IPS-NIHi11 (cell line): ENCODE measurements at regions not wholly inside any gene's neighbourhood (a gene's known extent, or its start where the extent isn't known, plus 50 kb on each side); places are given as distances from the start of the nearest gene placed in this dataset.
A peak's percentile ranks its signal among the peaks of the same experiment; 100 is the strongest.

ENCODE experiments used
- DNase-seq: peaks from one replicate; pipeline ENCODE4 v3.0.0; 2012; ENCODE audit warnings: mixed read lengths, low spot score

GRCh38 chr10:123496375-123496774 is 169.8 kb upstream of the GPR26 start:
- no peak for DNase-seq

GRCh38 chr10:123496996-123497660 is 169.0 kb upstream of the GPR26 start:
- DNase-seq = peak; percentile 53

- no peak for DNase-seq
These were observed 166.0 kb upstream of the GPR26 start for GRCh38 chr10:123500110-123500509.

- DNase-seq = no peak
These were observed 165.0 kb upstream of the GPR26 start for GRCh38 chr10:123501148-123501547.

GRCh38 chr10:123502983-123503382 is 163.2 kb upstream of the GPR26 start:
- DNase-seq = no peak

- no peak for DNase-seq
These were observed 159.7 kb upstream of the GPR26 start for GRCh38 chr10:123506455-123506854.

- no peak for DNase-seq
These were observed 158.9 kb upstream of the GPR26 start for GRCh38 chr10:123507298-123507697.

GRCh38 chr10:123509338-123509737 is 156.8 kb upstream of the GPR26 start:
- no peak for DNase-seq

- no peak for DNase-seq
These were observed 153.0 kb upstream of the GPR26 start for GRCh38 chr10:123512901-123513775.

- peak; percentile 34 for DNase-seq
These were observed 152.3 kb upstream of the GPR26 start for GRCh38 chr10:123513870-123514269.

GRCh38 chr10:123514996-123515395 is 151.2 kb upstream of the GPR26 start:
- DNase-seq = no peak

- no peak for DNase-seq
These were observed 150.5 kb upstream of the GPR26 start for GRCh38 chr10:123515661-123516060.

- no peak for DNase-seq
These were observed 149.9 kb upstream of the GPR26 start for GRCh38 chr10:123516291-123516690.

- no peak for DNase-seq
These were observed 148.7 kb upstream of the GPR26 start for GRCh38 chr10:123517426-123517825.

- no peak for DNase-seq
These were observed 148.3 kb upstream of the GPR26 start for GRCh38 chr10:123517901-123518300.

- DNase-seq = no peak
These were observed 147.4 kb upstream of the GPR26 start for GRCh38 chr10:123518765-123519164.

GRCh38 chr10:123519861-123520260 is 146.3 kb upstream of the GPR26 start:
- DNase-seq = no peak

- no peak for DNase-seq
These were observed 145.1 kb upstream of the GPR26 start for GRCh38 chr10:123521076-123521475.

- DNase-seq = no peak
These were observed 144.6 kb upstream of the GPR26 start for GRCh38 chr10:123521556-123521955.

- DNase-seq = no peak
These were observed 143.3 kb upstream of the GPR26 start for GRCh38 chr10:123522702-123523312.

- DNase-seq = no peak
These were observed 142.3 kb upstream of the GPR26 start for GRCh38 chr10:123523833-123524232.

GRCh38 chr10:123526356-123527064 is 139.6 kb upstream of the GPR26 start:
- DNase-seq = no peak
